HepG2 (cell line): ENCODE measurements at regions not wholly inside any gene's neighbourhood (a gene's known extent, or its start where the extent isn't known, plus 50 kb on each side); places are given as distances from the start of the nearest gene placed in this dataset.

Experiments used
- ATF1 ChIP-seq: IDR thresholded peaks from 2 replicates; pipeline ENCODE4 v1.6.1; 2016; ENCODE audit warnings: mild to moderate bottlenecking, control low read depth
- BCL6 ChIP-seq: IDR thresholded peaks from 2 replicates; pipeline ENCODE4 v1.6.1; 2016; ENCODE audit warnings: missing genetic modification reagents, missing compliant biosample characterization
- EP300 ChIP-seq, 3 experiments: sonication (generic) in 1 of 3; formaldehyde crosslinking in 1 of 3; IDR thresholded peaks; 2 replicates each; pipeline versions ENCODE4 v1.5.1 to v1.6.1; 2011 to 2020; ENCODE audit warnings: low read depth in 2 of 3, low read length in 2 of 3, borderline replicate concordance in 1 of 3, improper control_type of control experiment in 1 of 3, mild to moderate bottlenecking in 1 of 3, missing genetic modification reagents in 1 of 3, moderate library complexity in 1 of 3
- FOSL2 ChIP-seq: sonication (generic); formaldehyde crosslinking; IDR thresholded peaks from 2 replicates; pipeline ENCODE4 v1.4.0; 2020; ENCODE audit warnings: missing genetic modification reagents
- HOXD1 ChIP-seq: sonication (generic); formaldehyde crosslinking; IDR thresholded peaks from 2 replicates; pipeline ENCODE4 v1.5.0; 2020; ENCODE audit warnings: missing genetic modification reagents
- JUNB ChIP-seq: sonication (generic); formaldehyde crosslinking; IDR thresholded peaks from 2 replicates; pipeline ENCODE4 v1.8.0; 2022; ENCODE audit warnings: missing genetic modification reagents, mild to moderate bottlenecking, borderline replicate concordance
- KDM6A ChIP-seq: IDR thresholded peaks from 2 replicates; pipeline ENCODE4 v1.6.1; 2016; ENCODE audit warnings: low read depth
- MAFF ChIP-seq: IDR thresholded peaks from 2 replicates; pipeline ENCODE4 v1.6.1; 2011; ENCODE audit warnings: low read depth, low read length, improper control_type of control experiment
- POGK ChIP-seq: sonication (generic); formaldehyde crosslinking; conservative IDR thresholded peaks from 2 replicates; pipeline ENCODE4 v1.8.0; 2022; ENCODE audit warnings: mild to moderate bottlenecking, moderate library complexity, missing genetic modification reagents
- PRPF4 ChIP-seq: fragments of 200-400 bp; formaldehyde crosslinking; IDR thresholded peaks from 2 replicates; pipeline ENCODE4 v1.6.1; 2016; ENCODE audit warnings: low read length, low read depth; ENCODE audit not compliant: poor library complexity, severe bottlenecking
- TBX3 ChIP-seq: fragments of 450-650 bp; IDR thresholded peaks from 2 replicates; pipeline ENCODE4 v1.6.1; 2017; ENCODE audit warnings: antibody characterized with exemption, mild to moderate bottlenecking, inconsistent platforms, borderline replicate concordance
- TEAD3 ChIP-seq: optimal IDR thresholded peaks from 2 replicates; pipeline ENCODE3; 2016; ENCODE audit warnings: borderline replicate concordance
- THYN1 ChIP-seq: sonication (generic); formaldehyde crosslinking; IDR thresholded peaks from 2 replicates; pipeline ENCODE4 v1.8.1; 2023; ENCODE audit warnings: low read depth, mild to moderate bottlenecking, moderate library complexity, missing genetic modification reagents, borderline replicate concordance
- TMF1 ChIP-seq: sonication (generic); formaldehyde crosslinking; IDR thresholded peaks from 2 replicates; pipeline ENCODE4 v1.8.1; 2022; ENCODE audit warnings: low read depth, missing genetic modification reagents
- XBP1 ChIP-seq: sonication (generic); formaldehyde crosslinking; IDR thresholded peaks from 2 replicates; pipeline ENCODE4 v1.5.0; 2020; ENCODE audit warnings: missing genetic modification reagents
- ZBTB25 ChIP-seq: IDR thresholded peaks from 2 replicates; pipeline ENCODE4 v1.6.1; 2018; ENCODE audit warnings: missing genetic modification reagents
- ZBTB44 ChIP-seq: sonication (generic); formaldehyde crosslinking; IDR thresholded peaks from 2 replicates; pipeline ENCODE4 v1.4.0; 2020; ENCODE audit warnings: missing genetic modification reagents
- ZNF263 ChIP-seq: sonication (generic); formaldehyde crosslinking; IDR thresholded peaks from 2 replicates; pipeline ENCODE4 v1.4.0; 2020; ENCODE audit warnings: missing genetic modification reagents
- ZNF362 ChIP-seq: sonication (generic); formaldehyde crosslinking; IDR thresholded peaks from 2 replicates; pipeline ENCODE4 v1.4.0; 2020; ENCODE audit warnings: missing genetic modification reagents, mild to moderate bottlenecking, borderline replicate concordance
- ZNF383 ChIP-seq: sonication (generic); formaldehyde crosslinking; IDR thresholded peaks from 2 replicates; pipeline ENCODE4 v1.4.0; 2020; ENCODE audit warnings: missing genetic modification reagents, mild to moderate bottlenecking, borderline replicate concordance
- ZNF704 ChIP-seq: sonication (generic); formaldehyde crosslinking; IDR thresholded peaks from 2 replicates; pipeline ENCODE4 v1.8.1; 2023; ENCODE audit warnings: mild to moderate bottlenecking, inconsistent platforms, moderate library complexity, missing genetic modification reagents, borderline replicate concordance
- ZNF724P ChIP-seq: sonication (generic); formaldehyde crosslinking; IDR thresholded peaks from 2 replicates; pipeline ENCODE4 v1.8.0; 2022; ENCODE audit warnings: missing genetic modification reagents, borderline replicate concordance
- ZNF780A ChIP-seq: sonication (generic); formaldehyde crosslinking; IDR thresholded peaks from 2 replicates; pipeline ENCODE4 v1.8.0; 2022; ENCODE audit warnings: mild to moderate bottlenecking, missing genetic modification reagents, moderate library complexity
- ZSCAN29 ChIP-seq: sonication (generic); formaldehyde crosslinking; conservative IDR thresholded peaks from 2 replicates; pipeline ENCODE4 v1.4.0; 2020; ENCODE audit warnings: mild to moderate bottlenecking, missing genetic modification reagents

GRCh38 chr2:7825591-7826312 lies 856.1 kb upstream of the ID2 start (continued):
- TF ChIP-seq ZNF704 (no peak), TMF1 (no peak), ZNF780A (CRISPR knock-in tag) (no peak), XBP1 (CRISPR knock-in tag) (no peak), HOXD1 (no peak), ZNF362 (CRISPR knock-in tag) (no peak), BCL6 (CRISPR knock-in tag) (peak; percentile 61), PRPF4 (no peak), ZNF724P (no peak), JUNB (CRISPR knock-in tag) (no peak), KDM6A (CRISPR knock-in tag) (peak; percentile 28; the same call in 1 of the 2 replicates), ZBTB44 (CRISPR knock-in tag) (no peak), ZSCAN29 (CRISPR knock-in tag) (no peak), TEAD3 (CRISPR knock-in tag) (peak; percentile 92), THYN1 (CRISPR knock-in tag) (no peak), FOSL2 (CRISPR knock-in tag) (peak; percentile 77), ZNF263 (no peak), TBX3 (no peak), EP300 (IDR thresholded peaks at IDR 0.05; ENCODE audit: low read depth in 2 of 2, low read length in 2 of 2) (peak in 1 of 2 experiments; percentile 72; a peak in 2 of 4 replicates), EP300 (CRISPR knock-in tag; IDR thresholded peaks at IDR 0.05; ENCODE audit: borderline replicate concordance) (peak; percentile 36; the same call in 1 of the 2 replicates), ZNF383 (CRISPR knock-in tag) (no peak), POGK (CRISPR knock-in tag) (no peak), MAFF (no peak), ZBTB25 (no peak), ATF1 (CRISPR knock-in tag) (0 out of 2 replicates have a peak, but pooled peaks have one; percentile 17)
